ENCODE measurements at regions not wholly inside any gene's neighbourhood (a gene's known extent, or its start where the extent isn't known, plus 50 kb on each side); places are given as distances from the start of the nearest gene placed in this dataset.

GRCh38 chr7:136076954-136077353, 99.8 kb upstream of the MTPN start (continued):
- TF ChIP-seq CHD7 (IDR thresholded peaks at IDR 0.05; ENCODE audit: insufficient replicate concordance, low read length) (no peak), POLR2AphosphoS5 (IDR thresholded peaks at IDR 0.05; ENCODE audit: low read depth, low read length) (no peak), CHD1 (IDR thresholded peaks at IDR 0.05; ENCODE audit: low read depth, low read length) (no peak), JUND (IDR thresholded peaks at IDR 0.05; ENCODE audit: low read length) (no peak), MAFK (IDR thresholded peaks at IDR 0.05; ENCODE audit: low read depth, low read length) (no peak)
